ENCODE measurements at regions not wholly inside any gene's neighbourhood (a gene's known extent, or its start where the extent isn't known, plus 50 kb on each side); places are given as distances from the start of the nearest gene placed in this dataset.

- TF ChIP-seq EZH2 (IDR thresholded peaks at IDR 0.05; ENCODE audit: borderline replicate concordance, low read depth, low read length, poor library complexity, severe bottlenecking), result no peak
- no peak for TF ChIP-seq CTCF (conservative IDR thresholded peaks at IDR 0.05; ENCODE audit: low read depth, low read length)
These were observed 215.3 kb upstream of the SEMA6D start for GRCh38 chr15:47502041-47502440.
